Astrocyte of the hippocampus (primary cell): ENCODE measurements at regions not wholly inside any gene's neighbourhood (a gene's known extent, or its start where the extent isn't known, plus 50 kb on each side); places are given as distances from the start of the nearest gene placed in this dataset.
A peak's percentile ranks its signal among the peaks of the same experiment; 100 is the strongest.

Experiments
- DNase-seq: peaks from one replicate; pipeline ENCODE4 v3.0.0; 2011; ENCODE audit warnings: low read depth, low spot score

DNA sequence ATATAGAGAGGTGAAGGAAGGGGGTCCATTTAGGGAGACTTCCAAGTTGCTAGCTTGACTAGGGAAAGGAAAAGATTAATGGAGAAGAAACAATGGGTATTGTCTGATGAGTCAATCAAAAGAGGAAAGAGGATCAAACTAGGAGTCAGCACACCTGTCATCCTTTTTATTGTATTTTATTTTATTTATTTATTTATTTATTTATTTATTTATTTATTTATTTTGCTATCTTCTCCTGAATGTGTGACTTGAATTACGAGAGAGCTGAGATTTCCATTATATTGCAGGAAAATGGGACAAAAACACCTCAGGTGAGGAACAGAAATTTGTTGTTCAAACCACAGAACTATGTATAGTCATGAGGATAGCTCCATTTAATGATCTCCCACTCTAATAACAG is 58.9 kb downstream of the NUDT11 start:
- no peak for DNase-seq

DNA sequence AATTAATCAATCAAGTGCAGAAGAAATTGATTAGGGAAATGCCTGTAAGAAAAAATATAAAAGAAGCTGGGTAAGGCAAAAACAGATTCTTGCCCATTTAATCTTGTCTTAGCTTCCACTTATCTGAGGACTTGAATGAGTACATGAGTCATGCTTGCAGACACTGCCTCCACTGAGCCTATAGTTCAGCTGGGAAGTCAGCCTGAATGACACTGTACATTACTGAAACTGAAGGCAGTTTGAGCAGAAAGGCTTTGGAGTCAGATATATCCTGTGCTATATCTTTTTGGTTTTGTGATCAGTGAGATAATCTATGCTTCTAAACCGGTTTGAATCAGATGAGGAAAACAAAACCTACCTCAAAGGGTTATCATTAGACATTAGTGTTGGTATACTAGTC is 61.3 kb downstream of the NUDT11 start:
- DNase-seq = no peak

DNA sequence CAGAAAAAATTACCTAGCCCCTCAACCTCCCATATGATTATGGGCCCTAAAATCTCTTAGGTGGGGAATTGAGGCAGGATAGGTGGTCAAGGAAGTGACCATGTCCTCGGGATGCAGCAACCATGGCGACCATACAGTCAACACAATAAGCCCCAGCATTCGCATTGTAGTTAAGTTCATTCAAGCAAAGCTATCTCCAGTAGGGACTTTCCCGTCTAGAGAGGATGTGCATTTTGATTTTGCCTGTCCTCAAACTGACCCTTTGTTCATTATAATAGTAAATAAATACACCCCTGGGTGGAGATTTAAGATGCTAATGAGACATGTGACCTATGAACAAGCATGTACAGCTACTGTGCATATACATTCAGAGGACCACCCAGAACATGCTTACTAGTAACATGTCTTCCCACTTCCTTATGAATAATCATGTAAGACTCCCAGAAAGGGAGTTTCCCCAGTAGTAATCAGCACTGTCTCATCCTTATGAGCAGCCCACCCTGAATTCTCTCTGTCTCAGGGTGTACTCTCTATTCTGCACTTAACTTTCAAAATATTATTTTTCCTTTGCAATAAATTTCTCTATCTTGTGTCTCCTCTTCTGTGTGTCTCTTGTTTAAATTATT is 74.3 kb downstream of the NUDT11 start:
- DNase-seq = no peak

DNA sequence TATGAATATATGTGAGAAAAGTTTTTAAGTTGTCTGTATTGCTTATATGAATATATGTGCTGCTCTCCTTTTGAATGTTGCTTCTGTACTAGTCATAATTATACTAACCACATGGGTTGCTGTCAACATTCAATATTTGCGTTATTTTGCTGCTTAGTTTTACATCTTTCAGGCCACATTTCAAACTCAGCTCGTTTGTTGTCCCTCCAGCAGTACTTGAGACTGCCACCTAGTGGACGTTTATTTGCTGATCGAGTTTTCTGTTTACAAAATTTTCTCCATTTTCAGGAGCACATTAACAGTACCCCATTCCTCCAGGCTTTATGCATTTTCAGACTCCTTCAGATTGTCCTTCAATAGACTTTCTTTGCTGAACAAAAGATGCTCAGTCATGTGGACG is 75.8 kb downstream of the NUDT11 start:
- peak; percentile 60 for DNase-seq

DNA sequence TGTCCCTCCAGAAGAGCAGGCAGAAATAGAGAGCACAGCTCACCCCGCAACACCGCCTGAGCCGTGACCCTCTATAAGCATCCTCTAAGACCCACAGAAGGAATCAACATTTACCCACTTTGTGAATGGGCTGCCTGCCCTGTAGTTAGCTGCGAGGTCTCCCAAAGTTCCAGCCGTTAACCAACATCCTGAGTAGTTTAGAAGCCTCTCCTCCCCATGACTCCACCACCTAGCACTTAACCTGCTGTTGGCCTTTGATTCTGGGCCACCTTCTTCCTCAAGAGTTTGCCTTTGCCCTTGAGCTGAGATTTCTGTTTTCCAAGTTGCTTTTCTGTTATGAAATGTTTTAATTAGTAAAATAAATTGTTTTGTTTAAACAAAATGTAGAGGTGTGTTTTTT is 75.8 kb downstream of the NUDT10 start:
- no peak for DNase-seq

DNA sequence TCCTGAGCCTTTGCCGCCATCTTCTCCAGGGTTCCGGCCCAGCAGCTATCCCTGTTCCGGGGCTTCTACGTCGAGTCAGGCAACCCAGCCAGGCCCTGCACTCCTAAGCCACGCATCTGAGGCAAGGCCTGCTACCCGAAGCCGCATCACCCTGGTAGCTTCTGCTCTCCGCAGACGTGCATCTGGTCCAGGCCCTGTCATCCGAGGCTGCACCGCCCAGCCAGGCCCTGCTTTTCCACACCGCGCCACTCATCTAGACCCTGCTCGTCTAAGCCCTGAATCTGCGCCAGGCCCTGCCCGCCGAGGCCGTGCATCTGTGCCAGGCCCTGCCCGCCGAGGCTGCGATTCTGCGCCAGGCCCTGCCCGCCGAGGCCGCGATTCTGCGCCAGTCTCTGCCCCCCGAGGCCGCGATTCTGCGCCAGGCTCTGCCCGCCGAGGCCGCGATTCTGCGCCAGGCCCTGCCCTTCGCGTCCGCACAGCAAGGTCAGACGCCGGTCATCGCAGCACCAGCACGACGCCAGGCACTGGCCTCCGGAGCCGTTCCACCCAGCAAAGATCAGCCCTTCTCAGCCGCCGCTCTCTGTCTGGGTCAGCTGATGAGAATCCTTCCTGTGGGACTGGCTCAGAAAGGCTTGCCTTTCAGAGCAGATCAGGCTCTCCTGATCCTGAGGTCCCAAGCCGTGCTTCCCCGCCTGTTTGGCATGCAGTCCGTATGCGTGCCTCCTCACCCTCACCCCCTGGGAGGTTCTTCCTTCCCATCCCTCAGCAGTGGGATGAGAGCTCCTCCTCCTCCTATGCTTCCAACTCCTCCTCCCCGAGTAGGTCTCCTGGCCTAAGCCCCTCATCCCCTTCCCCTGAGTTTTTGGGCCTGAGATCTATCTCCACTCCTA is 75.1 kb downstream of the NUDT10 start:
- DNase-seq = no peak

DNA sequence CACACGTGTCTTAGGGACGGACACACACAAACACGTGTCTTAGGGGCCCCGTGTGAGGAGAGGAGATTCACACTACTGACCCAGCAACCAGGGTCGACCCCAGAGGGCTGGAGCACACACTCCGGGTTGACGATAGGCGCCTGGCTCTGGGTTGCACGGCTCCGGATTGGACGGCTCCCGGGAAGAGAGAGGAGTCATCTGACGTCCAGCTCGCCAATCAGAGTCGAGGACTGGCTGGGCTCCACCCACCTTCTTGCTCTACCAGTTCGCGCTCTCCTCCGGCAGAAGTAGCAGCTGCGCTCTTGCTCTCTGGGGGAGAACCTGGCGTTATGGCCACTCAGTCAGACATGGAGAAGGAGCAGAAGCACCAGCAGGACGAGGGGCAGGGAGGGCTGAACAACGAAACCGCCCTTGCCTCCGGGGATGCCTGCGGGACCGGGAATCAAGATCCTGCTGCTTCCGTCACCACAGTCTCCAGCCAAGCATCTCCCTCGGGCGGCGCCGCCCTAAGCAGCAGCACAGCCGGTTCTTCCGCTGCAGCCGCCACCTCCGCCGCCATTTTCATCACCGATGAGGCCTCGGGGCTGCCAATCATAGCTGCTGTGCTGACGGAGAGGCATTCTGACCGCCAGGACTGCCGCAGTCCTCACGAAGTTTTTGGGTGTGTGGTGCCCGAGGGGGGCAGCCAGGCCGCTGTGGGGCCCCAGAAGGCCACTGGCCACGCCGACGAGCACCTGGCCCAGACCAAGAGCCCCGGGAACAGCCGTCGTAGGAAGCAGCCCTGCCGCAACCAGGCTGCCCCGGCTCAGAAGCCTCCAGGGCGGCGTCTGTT is 74.3 kb downstream of the NUDT10 start:
- no peak for DNase-seq

DNA sequence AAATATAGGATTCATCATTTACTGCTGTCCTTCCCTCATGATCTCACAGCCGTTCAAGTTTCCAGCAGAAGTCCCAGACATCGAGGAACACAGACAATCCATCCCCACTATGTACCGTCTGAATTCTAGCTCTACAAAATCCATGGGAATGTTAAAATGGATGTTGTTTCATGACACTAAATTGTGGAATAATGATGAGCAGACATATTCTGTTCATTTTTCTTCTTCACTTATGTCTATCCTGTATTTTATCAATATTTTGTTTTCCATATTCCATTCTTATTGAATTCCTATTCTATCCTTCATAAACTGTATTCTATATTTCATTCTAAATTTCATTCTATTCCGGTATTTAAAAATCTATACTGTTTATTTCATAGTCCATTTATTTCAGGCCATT is 71.8 kb downstream of the NUDT10 start:
- no peak for DNase-seq

DNA sequence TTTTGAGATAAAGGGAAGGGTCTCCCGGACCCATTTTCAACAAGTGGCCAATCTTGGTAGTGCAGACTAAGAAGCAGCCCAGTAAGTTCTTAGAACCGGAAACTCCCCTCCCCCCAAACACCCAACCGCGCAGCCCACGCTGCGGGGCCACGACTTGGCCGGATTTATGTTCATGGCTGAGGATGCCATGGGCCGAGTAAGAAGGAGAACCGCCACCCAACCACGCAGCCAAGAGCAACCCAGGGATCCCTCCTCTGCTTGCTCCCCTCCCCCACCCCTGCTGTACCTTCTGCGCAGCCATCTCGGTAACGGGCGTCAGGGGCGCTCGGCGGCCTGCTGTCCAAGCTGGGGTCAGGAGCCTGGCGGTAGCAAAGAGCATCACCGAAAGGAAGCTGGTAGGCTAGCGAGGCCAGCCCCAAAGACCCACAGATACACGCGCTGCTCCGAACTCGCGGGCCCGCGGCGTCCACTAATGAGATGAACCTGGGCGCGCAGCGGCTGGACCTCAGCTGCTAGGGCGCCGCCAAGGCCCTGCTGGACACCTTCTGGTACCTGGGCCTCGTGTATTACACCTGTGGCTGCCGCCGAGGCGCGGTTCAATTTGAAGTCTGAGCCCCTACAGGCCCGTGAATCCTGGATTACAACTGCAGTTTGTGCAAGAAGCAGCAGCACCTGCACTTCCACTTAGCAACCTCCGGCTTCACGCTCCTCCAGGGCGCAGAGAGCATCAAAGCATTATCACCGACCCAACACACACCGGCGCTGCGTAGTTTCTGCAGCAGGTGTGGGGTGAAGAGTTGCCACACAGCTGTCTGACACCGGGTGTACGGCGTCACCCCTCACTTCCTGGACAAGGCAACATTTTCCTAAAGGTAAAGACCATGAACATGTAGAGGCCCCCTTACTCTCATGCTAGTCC is 63.4 kb downstream of the NUDT10 start:
- peak; percentile 44 for DNase-seq

DNA sequence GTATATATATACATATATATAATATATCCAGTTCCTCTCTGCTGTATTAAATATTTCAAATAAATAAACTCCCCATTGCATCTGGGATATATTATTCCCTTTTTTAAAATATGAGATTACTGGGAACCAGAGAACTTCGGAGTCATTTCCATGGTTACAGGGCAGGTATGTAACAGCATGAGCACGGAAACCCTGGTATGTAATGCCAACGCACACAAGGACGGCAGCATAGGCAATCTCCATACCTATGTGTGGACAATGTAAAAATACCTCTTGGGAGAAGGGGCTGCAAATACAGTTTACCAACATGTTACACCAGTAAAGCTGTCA is 62.8 kb downstream of the NUDT10 start:
- DNase-seq = no peak
